ENCODE measurements at regions not wholly inside any gene's neighbourhood (a gene's known extent, or its start where the extent isn't known, plus 50 kb on each side); places are given as distances from the start of the nearest gene placed in this dataset.

- no peak overlapping the region for H3K4me3 Mint-ChIP-seq
- TF ChIP-seq, protein P1, sequence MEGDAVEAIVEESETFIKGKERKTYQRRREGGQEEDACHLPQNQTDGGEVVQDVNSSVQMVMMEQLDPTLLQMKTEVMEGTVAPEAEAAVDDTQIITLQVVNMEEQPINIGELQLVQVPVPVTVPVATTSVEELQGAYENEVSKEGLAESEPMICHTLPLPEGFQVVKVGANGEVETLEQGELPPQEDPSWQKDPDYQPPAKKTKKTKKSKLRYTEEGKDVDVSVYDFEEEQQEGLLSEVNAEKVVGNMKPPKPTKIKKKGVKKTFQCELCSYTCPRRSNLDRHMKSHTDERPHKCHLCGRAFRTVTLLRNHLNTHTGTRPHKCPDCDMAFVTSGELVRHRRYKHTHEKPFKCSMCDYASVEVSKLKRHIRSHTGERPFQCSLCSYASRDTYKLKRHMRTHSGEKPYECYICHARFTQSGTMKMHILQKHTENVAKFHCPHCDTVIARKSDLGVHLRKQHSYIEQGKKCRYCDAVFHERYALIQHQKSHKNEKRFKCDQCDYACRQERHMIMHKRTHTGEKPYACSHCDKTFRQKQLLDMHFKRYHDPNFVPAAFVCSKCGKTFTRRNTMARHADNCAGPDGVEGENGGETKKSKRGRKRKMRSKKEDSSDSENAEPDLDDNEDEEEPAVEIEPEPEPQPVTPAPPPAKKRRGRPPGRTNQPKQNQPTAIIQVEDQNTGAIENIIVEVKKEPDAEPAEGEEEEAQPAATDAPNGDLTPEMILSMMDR (IDR thresholded peaks at IDR 0.05) = no peak
- H3K9me3 Mint-ChIP-seq = no peaks in the 10 kb centered on the region
- DNase-seq = no peak
- H3K27me3 Mint-ChIP-seq (ENCODE audit: low read depth, poor library complexity) = peaks cover 47% of the 10 kb centered on the region
- H3K36me3 Mint-ChIP-seq (ENCODE audit: low read depth) = no peaks in the 10 kb centered on the region
- H3K4me1 Mint-ChIP-seq = peaks cover 60% of the 10 kb centered on the region
- H3K27ac Mint-ChIP-seq = no peak overlapping the region
These were observed 58.9 kb upstream of the GATA2 start for GRCh38 chr3:128551867-128552266.

DNA sequence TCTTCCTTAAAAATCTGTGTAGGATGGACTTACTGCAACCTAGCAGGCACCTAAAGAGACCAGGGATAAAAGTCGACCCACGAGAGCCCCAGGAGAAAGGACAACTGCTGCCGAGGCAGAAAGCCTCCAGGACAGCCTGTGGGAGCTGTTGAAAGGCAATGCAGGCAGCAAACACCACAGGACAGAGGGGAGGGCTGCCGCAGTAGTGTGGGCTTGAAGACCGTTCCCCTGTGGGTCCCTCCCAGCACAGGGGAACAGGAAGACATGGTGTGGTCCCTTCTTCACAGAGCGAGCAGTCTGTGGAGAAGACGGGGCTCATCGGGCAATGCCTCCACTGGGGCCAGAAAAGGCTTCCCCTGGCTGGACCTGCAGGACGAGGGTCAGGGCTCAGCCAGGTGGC lies 58.5 kb upstream of the GATA2 start:
- Mint-ChIP-seq H3K27ac (no peak overlapping the region), H3K4me3 (no peak overlapping the region), H3K4me1 (peaks cover 56% of the 10 kb centered on the region), H3K36me3 (ENCODE audit: low read depth) (no peaks in the 10 kb centered on the region), H3K27me3 (ENCODE audit: low read depth, poor library complexity) (peaks cover 42% of the 10 kb centered on the region), H3K9me3 (no peaks in the 10 kb centered on the region)
- TF ChIP-seq, protein P1 (IDR thresholded peaks at IDR 0.05) = no peak
- DNase-seq = no peak

- H3K27me3 Mint-ChIP-seq (ENCODE audit: low read depth, poor library complexity) = peaks cover 37% of the 10 kb centered on the region
- no peak overlapping the region for H3K27ac Mint-ChIP-seq
These were observed 57.6 kb upstream of the GATA2 start for GRCh38 chr3:128550471-128551126.

DNA sequence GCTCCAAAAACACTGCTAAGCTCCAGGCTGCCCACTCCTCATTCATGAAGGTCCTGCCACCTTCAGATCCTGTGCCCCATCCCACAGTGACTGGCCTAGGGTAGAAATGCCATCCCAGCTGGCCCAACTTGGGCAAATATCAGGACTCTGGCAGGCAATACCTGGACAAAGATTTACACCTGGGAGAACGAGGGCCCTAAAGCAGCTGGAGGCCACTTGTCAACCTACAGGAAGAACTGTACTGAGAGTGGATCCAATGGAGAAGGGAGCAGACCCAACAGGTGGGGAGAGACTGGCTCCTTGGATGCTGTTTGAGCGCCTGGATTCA lies 57.1 kb upstream of the GATA2 start:
- H3K27ac Mint-ChIP-seq = no peak overlapping the region

More at GRCh38 chr3:128550471-128551126, 57.6 kb upstream of the GATA2 start:
- H3K36me3 Mint-ChIP-seq (ENCODE audit: low read depth) = no peaks in the 10 kb centered on the region
- no peaks in the 10 kb centered on the region for H3K9me3 Mint-ChIP-seq
- TF ChIP-seq, protein P1 (IDR thresholded peaks at IDR 0.05) = no peak
- H3K4me1 Mint-ChIP-seq = peaks cover 54% of the 10 kb centered on the region
- H3K4me3 Mint-ChIP-seq = no peak overlapping the region
- DNase-seq = no peak

GRCh38 chr3:128549283-128550112 lies 56.5 kb upstream of the GATA2 start:
- peaks cover 30% of the 10 kb centered on the region for H3K27me3 Mint-ChIP-seq (ENCODE audit: low read depth, poor library complexity)
- no peaks in the 10 kb centered on the region for H3K36me3 Mint-ChIP-seq (ENCODE audit: low read depth)
- TF ChIP-seq, protein P1 (IDR thresholded peaks at IDR 0.05) = no peak
- no peak overlapping the region for H3K4me3 Mint-ChIP-seq
- no peak for DNase-seq
- H3K9me3 Mint-ChIP-seq = no peaks in the 10 kb centered on the region
- peaks cover 50% of the 10 kb centered on the region for H3K4me1 Mint-ChIP-seq
- no peak overlapping the region for H3K27ac Mint-ChIP-seq

More for the DNA sequence above, 57.1 kb upstream of the GATA2 start:
- Mint-ChIP-seq H3K4me1 (peaks cover 54% of the 10 kb centered on the region), H3K4me3 (no peak overlapping the region), H3K27me3 (ENCODE audit: low read depth, poor library complexity) (peaks cover 35% of the 10 kb centered on the region), H3K9me3 (no peaks in the 10 kb centered on the region), H3K36me3 (ENCODE audit: low read depth) (no peaks in the 10 kb centered on the region)
- TF ChIP-seq, protein P1 (IDR thresholded peaks at IDR 0.05) = no peak
- no peak for DNase-seq
